ENCODE measurements at regions not wholly inside any gene's neighbourhood (a gene's known extent, or its start where the extent isn't known, plus 50 kb on each side); places are given as distances from the start of the nearest gene placed in this dataset.
"Not testable (repeated sequence)": the region's sequence is repeated elsewhere in the genome, so short reads cannot be mapped to it uniquely, and the experiment has no call there.

- DNase-seq (ENCODE audit: low read depth in 4 of 4, low spot score in 3 of 4): no peak
These were observed 1761.3 kb upstream of the IGFBP7 start for GRCh38 chr4:58871509-58871908.

- DNase-seq (ENCODE audit: low read depth in 4 of 4, low spot score in 3 of 4): no peak
These were observed 1738.8 kb upstream of the IGFBP7 start for GRCh38 chr4:58849026-58849425.

GRCh38 chr4:58843455-58843854 lies 1733.3 kb upstream of the IGFBP7 start:
- DNase-seq (ENCODE audit: low read depth in 4 of 4, low spot score in 3 of 4): no peak

GRCh38 chr4:58833126-58833525 lies 1722.9 kb upstream of the IGFBP7 start:
- DNase-seq (ENCODE audit: low read depth in 4 of 4, low spot score in 3 of 4): no peak

GRCh38 chr4:58825278-58825677 lies 1715.1 kb upstream of the IGFBP7 start:
- DNase-seq (ENCODE audit: low read depth in 4 of 4, low spot score in 3 of 4): no peak

- not testable (repeated sequence) for DNase-seq (ENCODE audit: low read depth in 4 of 4, low spot score in 3 of 4)
These were observed 1708.4 kb upstream of the IGFBP7 start for GRCh38 chr4:58818560-58818959.

GRCh38 chr4:58809948-58810347 lies 1699.8 kb upstream of the IGFBP7 start:
- DNase-seq (ENCODE audit: low read depth in 4 of 4, low spot score in 3 of 4): no peak

- no peak for DNase-seq (ENCODE audit: low read depth in 4 of 4, low spot score in 3 of 4)
These were observed 1699.2 kb upstream of the IGFBP7 start for GRCh38 chr4:58809366-58809765.

- no peak for DNase-seq (ENCODE audit: low read depth in 4 of 4, low spot score in 3 of 4)
These were observed 1698.6 kb upstream of the IGFBP7 start for GRCh38 chr4:58808817-58809216.

- no peak for DNase-seq (ENCODE audit: low read depth in 4 of 4, low spot score in 3 of 4)
These were observed 1697.8 kb upstream of the IGFBP7 start for GRCh38 chr4:58807843-58808615.

GRCh38 chr4:58776627-58777026 lies 1666.4 kb upstream of the IGFBP7 start:
- DNase-seq (ENCODE audit: low read depth in 4 of 4, low spot score in 3 of 4): no peak

- DNase-seq (ENCODE audit: low read depth in 4 of 4, low spot score in 3 of 4): no peak
These were observed 1657.4 kb upstream of the IGFBP7 start for GRCh38 chr4:58767598-58767997.

GRCh38 chr4:58766763-58767162 lies 1656.6 kb upstream of the IGFBP7 start:
- no peak for DNase-seq (ENCODE audit: low read depth in 4 of 4, low spot score in 3 of 4)

GRCh38 chr4:58761563-58761962 lies 1651.4 kb upstream of the IGFBP7 start:
- no peak for DNase-seq (ENCODE audit: low read depth in 4 of 4, low spot score in 3 of 4)

- DNase-seq (ENCODE audit: low read depth in 4 of 4, low spot score in 3 of 4): no peak
These were observed 1650.6 kb upstream of the IGFBP7 start for GRCh38 chr4:58760737-58761136.

GRCh38 chr4:58760100-58760499 lies 1649.9 kb upstream of the IGFBP7 start:
- DNase-seq (ENCODE audit: low read depth in 4 of 4, low spot score in 3 of 4): no peak

GRCh38 chr4:58749206-58749605 lies 1639.0 kb upstream of the IGFBP7 start:
- peak in 1 of 4 donors; percentile 1 for DNase-seq (ENCODE audit: low read depth in 4 of 4, low spot score in 3 of 4)

- DNase-seq (ENCODE audit: low read depth in 4 of 4, low spot score in 3 of 4): no peak
These were observed 1630.7 kb upstream of the IGFBP7 start for GRCh38 chr4:58740897-58741296.

- no peak for DNase-seq (ENCODE audit: low read depth in 4 of 4, low spot score in 3 of 4)
These were observed 1629.1 kb upstream of the IGFBP7 start for GRCh38 chr4:58739275-58739674.

- DNase-seq (ENCODE audit: low read depth in 4 of 4, low spot score in 3 of 4): no peak
These were observed 1628.2 kb upstream of the IGFBP7 start for GRCh38 chr4:58738375-58738774.

- DNase-seq (ENCODE audit: low read depth in 4 of 4, low spot score in 3 of 4): no peak
These were observed 1624.0 kb upstream of the IGFBP7 start for GRCh38 chr4:58734030-58734674.

GRCh38 chr4:58732973-58733372 lies 1622.8 kb upstream of the IGFBP7 start:
- DNase-seq (ENCODE audit: low read depth in 4 of 4, low spot score in 3 of 4): no peak

All from right renal pelvis (tissue), 4 donors.